H1 (cell line): ENCODE measurements at regions not wholly inside any gene's neighbourhood (a gene's known extent, or its start where the extent isn't known, plus 50 kb on each side); places are given as distances from the start of the nearest gene placed in this dataset.

ENCODE experiments used
- BCL11A ChIP-seq, 2 experiments: IDR thresholded peaks; one replicate each; pipeline ENCODE4 v1.6.1; 2011; ENCODE audit warnings: low read depth in 2 of 2, low read length in 2 of 2, mild to moderate bottlenecking in 2 of 2
- EP300 ChIP-seq, 2 experiments: IDR thresholded peaks; 1 replicate in 1 of 2; 2 replicates in 1 of 2; pipeline ENCODE4 v1.6.1; 2011 to 2012; ENCODE audit warnings: low read depth in 2 of 2, low read length in 2 of 2, mild to moderate bottlenecking in 2 of 2, borderline replicate concordance in 1 of 2, inconsistent platforms in 1 of 2, moderate library complexity in 1 of 2
- JUND ChIP-seq: IDR thresholded peaks from 2 replicates; pipeline ENCODE4 v1.6.1; 2011; ENCODE audit warnings: mild to moderate bottlenecking, improper control_type of control experiment, low read length
- KDM4A ChIP-seq: IDR thresholded peaks from one replicate; pipeline ENCODE4 v1.7.1; 2012; ENCODE audit warnings: low read depth, mild to moderate bottlenecking, moderate library complexity, low read length, inconsistent platforms; ENCODE audit not compliant: severe bottlenecking
- NANOG ChIP-seq: IDR thresholded peaks from 2 replicates; pipeline ENCODE4 v1.6.1; 2011; ENCODE audit warnings: low read length, low read depth, mild to moderate bottlenecking, inconsistent platforms; ENCODE audit not compliant: insufficient read depth, poor library complexity, severe bottlenecking
- TAF1 ChIP-seq: IDR thresholded peaks from 2 replicates; pipeline ENCODE4 v1.6.1; 2011; ENCODE audit warnings: mild to moderate bottlenecking, low read depth, low read length
- TEAD4 ChIP-seq: IDR thresholded peaks from 2 replicates; pipeline ENCODE4 v1.6.1; 2012; ENCODE audit warnings: low read depth, low read length, inconsistent platforms, mixed read lengths
- TF ChIP-seq, protein P1 (sequence below): fragments of 300-600 bp; sonication (generic); IDR thresholded peaks from 2 replicates; pipeline ENCODE4 v1.7.1; 2012; ENCODE audit warnings: low read length, moderate library complexity, mild to moderate bottlenecking, inconsistent platforms; ENCODE audit not compliant: insufficient replicate concordance

DNA sequence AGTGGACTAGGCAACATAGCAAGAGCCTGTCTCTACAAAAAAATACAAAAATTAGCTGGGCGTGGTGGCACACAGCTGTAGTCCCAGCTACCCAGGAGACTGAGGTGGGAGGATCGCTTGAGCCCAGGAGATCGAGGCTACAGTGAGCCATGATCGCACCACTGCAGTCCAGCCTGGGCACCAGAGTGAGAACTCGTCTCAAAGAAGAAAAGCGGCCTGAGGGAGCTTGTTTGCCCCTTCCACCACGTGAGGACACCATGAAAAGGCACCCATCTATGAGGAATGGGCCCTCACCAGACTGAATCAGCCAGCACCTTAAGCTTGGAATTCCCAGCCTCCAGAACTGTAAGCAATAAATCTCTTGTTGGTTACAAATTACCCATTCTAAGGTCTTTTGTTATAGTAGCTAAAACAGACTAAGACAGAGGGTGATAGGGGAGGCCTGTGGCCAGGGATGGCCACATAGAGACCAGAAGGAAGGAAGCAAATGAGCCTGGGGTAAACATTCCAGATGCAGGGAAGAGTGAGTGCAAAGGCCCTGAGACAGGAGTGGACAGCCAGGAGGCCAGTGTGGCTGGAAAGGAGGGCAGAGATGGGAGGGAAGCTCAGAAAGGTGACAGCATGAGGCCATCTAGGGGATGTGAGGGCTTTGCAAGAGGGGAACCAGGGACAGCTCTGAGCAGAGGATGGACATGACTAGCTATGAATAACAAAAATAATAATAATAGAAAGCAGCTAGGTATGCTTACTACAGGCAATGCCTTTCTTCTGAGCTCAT lies 120.1 kb downstream of the MATN1 start (continued):
- TF ChIP-seq, protein P1, sequence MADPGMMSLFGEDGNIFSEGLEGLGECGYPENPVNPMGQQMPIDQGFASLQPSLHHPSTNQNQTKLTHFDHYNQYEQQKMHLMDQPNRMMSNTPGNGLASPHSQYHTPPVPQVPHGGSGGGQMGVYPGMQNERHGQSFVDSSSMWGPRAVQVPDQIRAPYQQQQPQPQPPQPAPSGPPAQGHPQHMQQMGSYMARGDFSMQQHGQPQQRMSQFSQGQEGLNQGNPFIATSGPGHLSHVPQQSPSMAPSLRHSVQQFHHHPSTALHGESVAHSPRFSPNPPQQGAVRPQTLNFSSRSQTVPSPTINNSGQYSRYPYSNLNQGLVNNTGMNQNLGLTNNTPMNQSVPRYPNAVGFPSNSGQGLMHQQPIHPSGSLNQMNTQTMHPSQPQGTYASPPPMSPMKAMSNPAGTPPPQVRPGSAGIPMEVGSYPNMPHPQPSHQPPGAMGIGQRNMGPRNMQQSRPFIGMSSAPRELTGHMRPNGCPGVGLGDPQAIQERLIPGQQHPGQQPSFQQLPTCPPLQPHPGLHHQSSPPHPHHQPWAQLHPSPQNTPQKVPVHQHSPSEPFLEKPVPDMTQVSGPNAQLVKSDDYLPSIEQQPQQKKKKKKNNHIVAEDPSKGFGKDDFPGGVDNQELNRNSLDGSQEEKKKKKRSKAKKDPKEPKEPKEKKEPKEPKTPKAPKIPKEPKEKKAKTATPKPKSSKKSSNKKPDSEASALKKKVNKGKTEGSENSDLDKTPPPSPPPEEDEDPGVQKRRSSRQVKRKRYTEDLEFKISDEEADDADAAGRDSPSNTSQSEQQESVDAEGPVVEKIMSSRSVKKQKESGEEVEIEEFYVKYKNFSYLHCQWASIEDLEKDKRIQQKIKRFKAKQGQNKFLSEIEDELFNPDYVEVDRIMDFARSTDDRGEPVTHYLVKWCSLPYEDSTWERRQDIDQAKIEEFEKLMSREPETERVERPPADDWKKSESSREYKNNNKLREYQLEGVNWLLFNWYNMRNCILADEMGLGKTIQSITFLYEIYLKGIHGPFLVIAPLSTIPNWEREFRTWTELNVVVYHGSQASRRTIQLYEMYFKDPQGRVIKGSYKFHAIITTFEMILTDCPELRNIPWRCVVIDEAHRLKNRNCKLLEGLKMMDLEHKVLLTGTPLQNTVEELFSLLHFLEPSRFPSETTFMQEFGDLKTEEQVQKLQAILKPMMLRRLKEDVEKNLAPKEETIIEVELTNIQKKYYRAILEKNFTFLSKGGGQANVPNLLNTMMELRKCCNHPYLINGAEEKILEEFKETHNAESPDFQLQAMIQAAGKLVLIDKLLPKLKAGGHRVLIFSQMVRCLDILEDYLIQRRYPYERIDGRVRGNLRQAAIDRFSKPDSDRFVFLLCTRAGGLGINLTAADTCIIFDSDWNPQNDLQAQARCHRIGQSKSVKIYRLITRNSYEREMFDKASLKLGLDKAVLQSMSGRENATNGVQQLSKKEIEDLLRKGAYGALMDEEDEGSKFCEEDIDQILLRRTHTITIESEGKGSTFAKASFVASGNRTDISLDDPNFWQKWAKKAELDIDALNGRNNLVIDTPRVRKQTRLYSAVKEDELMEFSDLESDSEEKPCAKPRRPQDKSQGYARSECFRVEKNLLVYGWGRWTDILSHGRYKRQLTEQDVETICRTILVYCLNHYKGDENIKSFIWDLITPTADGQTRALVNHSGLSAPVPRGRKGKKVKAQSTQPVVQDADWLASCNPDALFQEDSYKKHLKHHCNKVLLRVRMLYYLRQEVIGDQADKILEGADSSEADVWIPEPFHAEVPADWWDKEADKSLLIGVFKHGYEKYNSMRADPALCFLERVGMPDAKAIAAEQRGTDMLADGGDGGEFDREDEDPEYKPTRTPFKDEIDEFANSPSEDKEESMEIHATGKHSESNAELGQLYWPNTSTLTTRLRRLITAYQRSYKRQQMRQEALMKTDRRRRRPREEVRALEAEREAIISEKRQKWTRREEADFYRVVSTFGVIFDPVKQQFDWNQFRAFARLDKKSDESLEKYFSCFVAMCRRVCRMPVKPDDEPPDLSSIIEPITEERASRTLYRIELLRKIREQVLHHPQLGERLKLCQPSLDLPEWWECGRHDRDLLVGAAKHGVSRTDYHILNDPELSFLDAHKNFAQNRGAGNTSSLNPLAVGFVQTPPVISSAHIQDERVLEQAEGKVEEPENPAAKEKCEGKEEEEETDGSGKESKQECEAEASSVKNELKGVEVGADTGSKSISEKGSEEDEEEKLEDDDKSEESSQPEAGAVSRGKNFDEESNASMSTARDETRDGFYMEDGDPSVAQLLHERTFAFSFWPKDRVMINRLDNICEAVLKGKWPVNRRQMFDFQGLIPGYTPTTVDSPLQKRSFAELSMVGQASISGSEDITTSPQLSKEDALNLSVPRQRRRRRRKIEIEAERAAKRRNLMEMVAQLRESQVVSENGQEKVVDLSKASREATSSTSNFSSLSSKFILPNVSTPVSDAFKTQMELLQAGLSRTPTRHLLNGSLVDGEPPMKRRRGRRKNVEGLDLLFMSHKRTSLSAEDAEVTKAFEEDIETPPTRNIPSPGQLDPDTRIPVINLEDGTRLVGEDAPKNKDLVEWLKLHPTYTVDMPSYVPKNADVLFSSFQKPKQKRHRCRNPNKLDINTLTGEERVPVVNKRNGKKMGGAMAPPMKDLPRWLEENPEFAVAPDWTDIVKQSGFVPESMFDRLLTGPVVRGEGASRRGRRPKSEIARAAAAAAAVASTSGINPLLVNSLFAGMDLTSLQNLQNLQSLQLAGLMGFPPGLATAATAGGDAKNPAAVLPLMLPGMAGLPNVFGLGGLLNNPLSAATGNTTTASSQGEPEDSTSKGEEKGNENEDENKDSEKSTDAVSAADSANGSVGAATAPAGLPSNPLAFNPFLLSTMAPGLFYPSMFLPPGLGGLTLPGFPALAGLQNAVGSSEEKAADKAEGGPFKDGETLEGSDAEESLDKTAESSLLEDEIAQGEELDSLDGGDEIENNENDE = no peak
- TF ChIP-seq BCL11A (IDR thresholded peaks at IDR 0.05; ENCODE audit: low read depth in 2 of 2, low read length in 2 of 2) (no peak), TEAD4 (no peak), TAF1 (no peak), KDM4A (no peak), EP300 (IDR thresholded peaks at IDR 0.05; ENCODE audit: borderline replicate concordance in 1 of 2, low read depth in 2 of 2, low read length in 2 of 2) (no peak), NANOG (no peak), JUND (no peak)
